HUES48 (cell line): ENCODE measurements at regions not wholly inside any gene's neighbourhood (a gene's known extent, or its start where the extent isn't known, plus 50 kb on each side); places are given as distances from the start of the nearest gene placed in this dataset.

Source experiments
- H3K27ac ChIP-seq: one replicate; pipeline ENCODE4 v1.7.0; 2013; ENCODE audit warnings: low read depth, low read length, inconsistent platforms
- H3K27me3 ChIP-seq: 2 replicates; pipeline ENCODE4 v1.6.1; 2013; ENCODE audit warnings: mild to moderate bottlenecking, low read length; ENCODE audit not compliant: control insufficient read depth, insufficient read depth
- H3K36me3 ChIP-seq: 2 replicates; pipeline ENCODE4 v1.6.1; 2013; ENCODE audit warnings: low read length; ENCODE audit not compliant: control insufficient read depth, insufficient read depth
- H3K4me1 ChIP-seq: 2 replicates; pipeline ENCODE4 v1.6.1; 2013; ENCODE audit warnings: mild to moderate bottlenecking, low read length; ENCODE audit not compliant: control insufficient read depth, insufficient read depth
- H3K4me3 ChIP-seq: 2 replicates; pipeline ENCODE4 v1.5.1; 2013; ENCODE audit warnings: mild to moderate bottlenecking, low read depth, low read length
- H3K9ac ChIP-seq: 2 replicates; pipeline ENCODE4 v1.6.1; 2013; ENCODE audit warnings: mild to moderate bottlenecking, low read depth, low read length, moderate library complexity
- H3K9me3 ChIP-seq: 2 replicates; pipeline ENCODE4 v1.6.1; 2013; ENCODE audit warnings: low read length; ENCODE audit not compliant: control insufficient read depth, insufficient read depth

GRCh38 chr12:67006610-67007009 is 262.5 kb upstream of the CAND1 start:
- Histone ChIP-seq H3K9me3 (no peaks in the 10 kb centered on the region), H3K27me3 (no peaks in the 10 kb centered on the region), H3K27ac (no peak overlapping the region), H3K4me1 (no peaks in the 10 kb centered on the region; the same call in 1 of the 2 replicates), H3K36me3 (no peaks in the 10 kb centered on the region), H3K9ac (no peak overlapping the region), H3K4me3 (no peak overlapping the region)

- no peaks in the 10 kb centered on the region for H3K9me3 ChIP-seq
- H3K27ac ChIP-seq = no peak overlapping the region
- no peaks in the 10 kb centered on the region for H3K27me3 ChIP-seq
- H3K36me3 ChIP-seq = no peaks in the 10 kb centered on the region
- no peak overlapping the region for H3K4me3 ChIP-seq
- H3K9ac ChIP-seq = no peak overlapping the region
- peaks cover 32% of the 10 kb centered on the region for H3K4me1 ChIP-seq
Observed at GRCh38 chr12:67014642-67015041, 254.5 kb upstream of the CAND1 start.

DNA sequence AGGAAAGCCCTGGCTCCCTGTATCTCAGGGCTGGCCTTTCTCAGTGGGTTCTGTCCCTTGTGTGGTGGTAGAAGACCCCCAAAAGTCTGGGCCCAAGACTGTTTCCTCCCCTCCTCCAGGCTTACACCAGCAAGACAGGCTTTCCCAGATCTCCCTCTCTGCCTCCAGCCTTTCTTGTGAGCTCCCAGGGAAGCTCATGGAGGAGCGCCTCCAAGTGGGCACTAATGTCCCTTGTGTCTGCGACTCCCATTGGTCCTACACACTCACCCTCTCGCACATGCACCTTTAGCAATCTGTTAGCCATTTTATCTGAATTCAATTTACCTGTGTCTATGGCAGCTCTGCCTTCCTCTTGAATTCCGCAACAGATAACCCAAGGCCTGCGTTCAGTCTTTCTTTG is 251.1 kb upstream of the CAND1 start:
- H3K9ac ChIP-seq = no peak overlapping the region
- H3K4me1 ChIP-seq = peaks cover 32% of the 10 kb centered on the region
- no peak overlapping the region for H3K27ac ChIP-seq
- H3K9me3 ChIP-seq = no peaks in the 10 kb centered on the region
- no peaks in the 10 kb centered on the region for H3K36me3 ChIP-seq
- no peak overlapping the region for H3K4me3 ChIP-seq
- no peaks in the 10 kb centered on the region for H3K27me3 ChIP-seq

DNA sequence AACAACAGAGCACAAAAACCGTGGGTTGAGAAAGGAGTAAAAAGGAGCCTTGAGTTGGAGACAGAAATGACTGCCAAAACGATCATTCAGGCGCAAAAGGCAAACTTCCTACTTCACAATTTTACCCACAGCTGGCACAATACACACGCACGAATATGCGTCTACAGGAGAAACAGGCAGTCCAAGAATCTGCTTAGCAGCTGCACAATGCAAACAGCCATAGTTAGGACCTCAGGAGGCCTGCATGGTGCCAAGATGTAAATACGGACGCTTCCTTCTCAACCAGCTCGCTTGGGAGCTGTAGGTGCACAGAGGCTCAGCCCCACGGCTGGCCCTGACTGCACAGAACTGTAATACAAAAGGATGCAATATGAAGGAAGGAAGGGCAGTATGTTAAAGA is 250.1 kb upstream of the CAND1 start:
- H3K4me3 ChIP-seq = no peak overlapping the region
- H3K27ac ChIP-seq = no peak overlapping the region
- no peak overlapping the region for H3K9ac ChIP-seq
- no peaks in the 10 kb centered on the region for H3K27me3 ChIP-seq
- H3K4me1 ChIP-seq = peaks cover 25% of the 10 kb centered on the region
- H3K9me3 ChIP-seq = no peaks in the 10 kb centered on the region
- no peaks in the 10 kb centered on the region for H3K36me3 ChIP-seq

- Histone ChIP-seq H3K9ac (no peak overlapping the region), H3K27ac (no peak overlapping the region), H3K36me3 (no peaks in the 10 kb centered on the region), H3K27me3 (no peaks in the 10 kb centered on the region), H3K9me3 (no peaks in the 10 kb centered on the region), H3K4me3 (no peak overlapping the region), H3K4me1 (0 out of 2 replicates have a peak, but pooled peaks cover 2% of the 10 kb centered on the region)
Observed at GRCh38 chr12:67025543-67026114, 243.5 kb upstream of the CAND1 start.

DNA sequence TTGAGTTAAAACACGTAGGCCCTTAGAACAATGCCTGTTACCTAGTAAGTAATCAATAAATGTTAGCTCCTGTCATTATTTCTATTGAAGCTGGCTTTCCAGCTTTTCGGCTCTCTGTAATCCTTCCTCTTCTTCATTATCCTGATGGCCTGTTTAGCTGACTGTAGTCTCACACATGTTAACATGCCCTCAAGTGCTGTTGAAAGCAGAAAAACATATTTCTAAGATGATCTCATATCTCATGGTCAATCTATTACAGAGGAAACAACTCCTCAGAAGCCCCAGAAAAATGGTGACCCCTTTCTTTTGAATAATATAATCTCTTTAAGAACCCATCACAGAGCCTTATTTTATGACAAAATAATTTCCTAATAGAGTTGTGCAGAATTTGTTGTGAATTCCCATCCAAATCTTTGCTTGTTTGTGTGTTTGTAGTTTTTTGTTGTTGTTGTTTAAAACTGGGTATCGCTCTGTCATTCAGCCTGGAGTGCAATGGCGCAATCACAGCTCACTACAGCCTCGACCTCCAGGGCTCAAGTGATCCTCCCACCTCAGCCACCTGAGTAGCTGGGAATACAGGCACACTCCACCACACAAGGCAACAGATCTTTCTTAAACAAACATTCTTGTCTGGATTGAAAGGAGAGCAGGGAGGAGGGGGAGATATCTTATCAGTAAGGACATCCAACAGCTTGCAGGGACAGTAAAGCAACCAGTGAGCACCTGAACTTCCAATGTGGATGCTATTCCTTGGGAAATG is 242.5 kb upstream of the CAND1 start:
- Histone ChIP-seq H3K9ac (no peak overlapping the region), H3K4me3 (no peak overlapping the region), H3K4me1 (0 out of 2 replicates have a peak, but pooled peaks cover 2% of the 10 kb centered on the region), H3K27me3 (no peaks in the 10 kb centered on the region), H3K36me3 (no peaks in the 10 kb centered on the region), H3K27ac (no peak overlapping the region), H3K9me3 (no peaks in the 10 kb centered on the region)

GRCh38 chr12:67028529-67028928 is 240.6 kb upstream of the CAND1 start:
- 0 out of 2 replicates have a peak, but pooled peaks cover 2% of the 10 kb centered on the region for H3K4me1 ChIP-seq
- no peaks in the 10 kb centered on the region for H3K9me3 ChIP-seq
- no peaks in the 10 kb centered on the region for H3K36me3 ChIP-seq
- H3K27ac ChIP-seq = no peak overlapping the region
- H3K9ac ChIP-seq = no peak overlapping the region
- H3K4me3 ChIP-seq = no peak overlapping the region
- H3K27me3 ChIP-seq = peaks cover 3% of the 10 kb centered on the region

DNA sequence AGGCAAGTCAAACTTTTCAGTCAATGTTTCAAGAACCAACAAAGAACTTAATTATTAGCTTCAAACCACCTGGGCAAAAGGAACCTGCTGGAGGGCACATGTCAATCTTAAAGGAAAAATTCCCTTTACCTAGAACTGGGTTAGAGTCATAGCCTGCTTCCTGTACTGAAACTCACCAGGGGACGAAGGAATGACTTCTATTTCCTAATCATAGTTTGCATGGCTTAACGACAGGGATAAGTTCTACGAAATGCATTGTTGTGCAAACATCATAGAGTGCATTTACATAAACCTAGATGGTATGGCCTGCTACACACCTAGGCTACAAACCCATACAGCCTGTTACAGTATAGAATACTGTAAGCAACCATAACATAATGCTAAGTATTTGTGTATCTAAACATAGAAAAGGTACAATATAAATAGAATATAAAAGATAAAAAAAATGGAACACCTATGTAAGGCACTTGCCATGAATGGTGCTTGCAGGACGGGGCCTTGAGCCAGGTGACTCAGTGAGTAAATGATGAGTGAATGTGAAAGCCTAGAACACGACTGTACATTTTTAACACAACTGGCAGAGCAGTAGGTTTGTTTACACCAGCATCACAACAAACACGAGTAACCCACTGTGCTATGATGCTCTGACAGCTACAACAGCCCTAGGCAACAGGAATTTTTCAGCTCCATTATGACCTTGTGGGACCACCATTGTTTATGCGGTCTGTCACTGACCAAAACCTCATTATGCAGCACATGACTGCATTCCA is 234.9 kb upstream of the CAND1 start:
- Histone ChIP-seq H3K4me1 (peaks cover 26% of the 10 kb centered on the region), H3K4me3 (no peak overlapping the region), H3K9me3 (no peaks in the 10 kb centered on the region), H3K27me3 (peaks cover 33% of the 10 kb centered on the region), H3K27ac (no peak overlapping the region), H3K36me3 (no peaks in the 10 kb centered on the region), H3K9ac (no peak overlapping the region)

GRCh38 chr12:67035121-67035520 is 234.0 kb upstream of the CAND1 start:
- peaks cover 33% of the 10 kb centered on the region for H3K27me3 ChIP-seq
- H3K4me3 ChIP-seq = no peak overlapping the region
- H3K9ac ChIP-seq = no peak overlapping the region
- H3K27ac ChIP-seq = no peak overlapping the region
- H3K4me1 ChIP-seq = peaks cover 26% of the 10 kb centered on the region
- H3K9me3 ChIP-seq = no peaks in the 10 kb centered on the region
- no peaks in the 10 kb centered on the region for H3K36me3 ChIP-seq

GRCh38 chr12:67038486-67038885 is 230.7 kb upstream of the CAND1 start:
- no peaks in the 10 kb centered on the region for H3K9me3 ChIP-seq
- no peak overlapping the region for H3K27ac ChIP-seq
- H3K9ac ChIP-seq = no peak overlapping the region
- H3K27me3 ChIP-seq = peaks cover 30% of the 10 kb centered on the region
- H3K4me3 ChIP-seq = no peak overlapping the region
- no peaks in the 10 kb centered on the region for H3K36me3 ChIP-seq
- H3K4me1 ChIP-seq = peaks cover 37% of the 10 kb centered on the region
